GM23338 (cell line): ENCODE measurements at regions not wholly inside any gene's neighbourhood (a gene's known extent, or its start where the extent isn't known, plus 50 kb on each side); places are given as distances from the start of the nearest gene placed in this dataset.

ENCODE experiments used
- CREB1 ChIP-seq: fragments of 250-450 bp; sonication (Bioruptor Pico); IDR thresholded peaks from 2 replicates; pipeline ENCODE4 v1.5.0; 2020; ENCODE audit warnings: low read depth, mild to moderate bottlenecking, moderate library complexity
- CTCF ChIP-seq, 2 experiments: fragments of 200-600 bp in 1 of 2; sonication (generic) in 1 of 2; conservative IDR thresholded peaks; 2 replicates each; pipeline versions ENCODE4 v1.5.1 to v1.6.1; 2016 to 2017; ENCODE audit warnings: antibody characterized with exemption in 2 of 2, low read depth in 2 of 2, mild to moderate bottlenecking in 2 of 2, moderate library complexity in 1 of 2
- ETS1 ChIP-seq: IDR thresholded peaks from 2 replicates; pipeline ENCODE4 v1.6.1; 2016; ENCODE audit warnings: antibody characterized with exemption
- EZH2 ChIP-seq: fragments of 200-600 bp; sonication (generic); IDR thresholded peaks from one replicate; pipeline ENCODE4 v1.8.0; 2017; ENCODE audit warnings: antibody characterized with exemption, mild to moderate bottlenecking, low read depth; ENCODE audit not compliant: unreplicated experiment
- EZH2phosphoT487 ChIP-seq: fragments of 200-600 bp; sonication (generic); IDR thresholded peaks from one replicate; pipeline ENCODE4 v1.8.1; 2018; ENCODE audit warnings: antibody characterized with exemption; ENCODE audit not compliant: unreplicated experiment
- JUNB ChIP-seq: IDR thresholded peaks from one replicate; pipeline ENCODE4 v1.6.1; 2016; ENCODE audit warnings: antibody characterized with exemption; ENCODE audit not compliant: unreplicated experiment
- NANOG ChIP-seq: IDR thresholded peaks from 2 replicates; pipeline ENCODE4 v1.6.1; 2016; ENCODE audit warnings: antibody characterized with exemption, borderline replicate concordance
- POLR2AphosphoS5 ChIP-seq: IDR thresholded peaks from 2 replicates; pipeline ENCODE4 v1.6.1; 2016; ENCODE audit warnings: antibody characterized with exemption, low read depth
- REST ChIP-seq: IDR thresholded peaks from one replicate; pipeline ENCODE4 v1.6.1; 2018; ENCODE audit warnings: antibody characterized with exemption; ENCODE audit not compliant: unreplicated experiment
- STAT1 ChIP-seq: IDR thresholded peaks from one replicate; pipeline ENCODE4 v1.6.1; 2016; ENCODE audit warnings: antibody characterized with exemption; ENCODE audit not compliant: unreplicated experiment
- ZNF114 ChIP-seq: fragments of 250-450 bp; sonication (Bioruptor Pico); IDR thresholded peaks from 2 replicates; pipeline ENCODE4 v1.5.0; 2020; ENCODE audit warnings: mild to moderate bottlenecking, moderate library complexity
- ZNF331 ChIP-seq: fragments of 250-450 bp; sonication (Bioruptor Pico); IDR thresholded peaks from 2 replicates; pipeline ENCODE4 v1.5.0; 2020; ENCODE audit warnings: low read depth, mild to moderate bottlenecking, moderate library complexity
- ZNF462 ChIP-seq: fragments of 250-450 bp; sonication (Bioruptor Pico); IDR thresholded peaks from 2 replicates; pipeline ENCODE4 v1.5.0; 2020; ENCODE audit warnings: mild to moderate bottlenecking, moderate library complexity

- TF ChIP-seq EZH2 (no peak), CTCF (conservative IDR thresholded peaks at IDR 0.05; ENCODE audit: low read depth in 2 of 2) (no peak), POLR2AphosphoS5 (no peak), NANOG (no peak), CREB1 (CRISPR knock-in tag) (no peak), EZH2phosphoT487 (no peak), JUNB (no peak), REST (no peak), ZNF462 (no peak), ETS1 (no peak), STAT1 (no peak), ZNF114 (CRISPR knock-in tag) (no peak), ZNF331 (no peak)
These were observed 331.0 kb downstream of the MYCN start for GRCh38 chr2:16271231-16271896.
